ENCODE measurements at regions not wholly inside any gene's neighbourhood (a gene's known extent, or its start where the extent isn't known, plus 50 kb on each side); places are given as distances from the start of the nearest gene placed in this dataset.
"Not testable (repeated sequence)": the region's sequence is repeated elsewhere in the genome, so short reads cannot be mapped to it uniquely, and the experiment has no call there.

DNA sequence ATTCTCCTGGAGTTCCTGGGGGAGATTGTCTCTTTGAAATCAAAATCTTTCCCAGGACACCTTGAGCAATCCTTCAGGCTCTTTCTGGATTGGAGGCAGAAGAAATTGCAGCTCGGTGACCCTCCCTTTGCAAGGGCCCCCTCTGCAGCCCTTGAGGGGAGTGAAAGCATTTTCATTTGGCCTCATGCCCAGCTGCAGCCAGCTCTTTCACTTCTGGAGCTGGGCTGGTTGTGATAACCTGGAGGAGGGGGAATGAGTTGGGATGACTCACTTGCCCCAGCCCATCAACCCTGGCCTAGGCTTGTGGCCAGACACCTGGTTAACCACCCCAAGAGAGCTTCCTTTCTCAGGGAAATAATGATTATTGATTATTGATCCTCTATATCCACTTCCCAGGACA is 129.7 kb downstream of the POTEG start:
- DNase-seq; H3K9me3 Mint-ChIP-seq (ENCODE audit: unreplicated experiment); H3K27me3 Mint-ChIP-seq (ENCODE audit: unreplicated experiment); H3K4me1 Mint-ChIP-seq (ENCODE audit: low read depth, unreplicated experiment); H3K27ac Mint-ChIP-seq (ENCODE audit: unreplicated experiment); H3K36me3 Mint-ChIP-seq (ENCODE audit: unreplicated experiment); H3K4me3 Mint-ChIP-seq (ENCODE audit: unreplicated experiment): not testable (repeated sequence)

DNA sequence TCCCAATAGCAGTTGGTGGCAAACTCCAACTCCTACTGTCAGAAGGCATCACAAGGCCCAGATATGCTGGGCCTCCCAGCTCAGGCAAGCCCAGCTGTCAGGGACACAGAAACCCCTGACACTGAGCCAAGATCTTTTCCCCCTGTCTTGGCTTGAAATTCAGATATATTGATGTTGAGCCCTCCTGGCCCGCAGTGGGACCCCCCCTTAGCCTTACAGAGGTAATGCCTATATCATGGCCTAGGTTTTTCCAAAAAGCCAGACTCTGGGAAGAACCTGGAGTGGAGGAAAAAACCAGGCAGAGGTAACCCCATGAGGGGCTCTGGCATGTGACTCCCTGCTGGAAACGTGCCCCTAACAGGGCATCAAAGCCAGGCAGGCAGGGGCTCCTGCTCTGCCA is 129.2 kb downstream of the POTEG start:
- H3K4me3 Mint-ChIP-seq (ENCODE audit: unreplicated experiment); H3K27me3 Mint-ChIP-seq (ENCODE audit: unreplicated experiment); H3K27ac Mint-ChIP-seq (ENCODE audit: unreplicated experiment); H3K4me1 Mint-ChIP-seq (ENCODE audit: low read depth, unreplicated experiment); H3K36me3 Mint-ChIP-seq (ENCODE audit: unreplicated experiment); H3K9me3 Mint-ChIP-seq (ENCODE audit: unreplicated experiment); DNase-seq: not testable (repeated sequence)

DNA sequence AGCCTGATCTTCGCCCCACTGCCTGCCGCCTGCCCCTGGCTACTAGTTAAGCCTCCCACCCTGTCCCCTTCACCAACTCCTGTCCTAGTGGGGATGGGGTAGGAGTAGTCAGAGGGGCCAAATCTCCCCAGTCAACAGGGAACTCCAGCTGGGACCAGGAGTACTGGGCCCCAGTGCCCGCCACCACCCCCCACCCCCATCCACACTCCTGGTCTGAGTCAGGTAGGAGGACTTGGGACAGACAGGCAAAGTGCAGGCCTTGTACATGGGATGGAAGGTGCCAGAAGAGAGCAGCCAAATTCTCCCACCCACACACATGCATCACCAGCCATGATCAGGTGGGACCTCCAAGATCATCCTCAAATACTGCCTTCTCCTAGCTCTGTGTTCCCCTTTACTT is 128.4 kb downstream of the POTEG start:
- H3K27me3 Mint-ChIP-seq (ENCODE audit: unreplicated experiment); H3K4me1 Mint-ChIP-seq (ENCODE audit: low read depth, unreplicated experiment); H3K27ac Mint-ChIP-seq (ENCODE audit: unreplicated experiment); DNase-seq; H3K36me3 Mint-ChIP-seq (ENCODE audit: unreplicated experiment); H3K9me3 Mint-ChIP-seq (ENCODE audit: unreplicated experiment); H3K4me3 Mint-ChIP-seq (ENCODE audit: unreplicated experiment): not testable (repeated sequence)

DNA sequence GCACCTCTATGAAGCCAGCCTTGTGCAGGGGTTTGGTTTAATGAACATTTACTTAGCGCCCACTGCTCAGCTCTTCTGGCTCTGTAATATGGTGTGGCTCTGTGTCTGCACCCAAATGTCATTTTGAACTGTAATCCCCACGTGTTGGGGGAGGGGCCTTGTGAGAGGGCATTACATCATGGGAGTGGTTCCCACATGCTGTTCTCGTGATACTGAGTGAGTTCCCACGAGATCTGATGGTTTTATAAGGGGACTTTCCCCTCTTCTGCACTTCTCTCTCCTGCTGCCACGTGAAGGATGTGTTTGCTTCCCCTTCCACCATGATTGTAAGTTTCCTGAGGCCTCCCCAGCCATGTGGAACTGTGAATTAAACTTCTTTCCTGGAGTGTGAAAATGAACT is 127.7 kb downstream of the POTEG start:
- H3K27ac Mint-ChIP-seq (ENCODE audit: unreplicated experiment); H3K36me3 Mint-ChIP-seq (ENCODE audit: unreplicated experiment); DNase-seq; H3K4me3 Mint-ChIP-seq (ENCODE audit: unreplicated experiment); H3K4me1 Mint-ChIP-seq (ENCODE audit: low read depth, unreplicated experiment); H3K27me3 Mint-ChIP-seq (ENCODE audit: unreplicated experiment); H3K9me3 Mint-ChIP-seq (ENCODE audit: unreplicated experiment): not testable (repeated sequence)

DNA sequence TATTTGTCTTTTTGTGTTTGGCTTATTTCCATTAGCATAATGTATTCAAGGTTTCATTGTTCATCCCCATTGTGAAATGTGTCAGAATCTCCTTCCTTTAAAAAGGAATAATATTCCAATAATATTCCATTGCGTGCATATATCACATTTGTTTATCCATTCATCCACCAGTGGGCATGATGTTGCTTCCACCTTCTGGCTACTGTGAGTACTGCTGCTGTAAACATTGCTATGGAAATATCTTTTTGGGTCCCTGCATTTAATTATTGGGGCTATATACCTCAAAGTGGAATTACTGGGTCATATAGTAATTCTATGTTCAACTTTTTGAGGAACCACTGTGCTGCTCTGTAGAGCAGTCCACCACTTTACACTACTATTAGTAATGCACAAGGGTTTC is 123.1 kb downstream of the POTEG start:
- not testable (repeated sequence) for H3K4me1 Mint-ChIP-seq (ENCODE audit: low read depth, unreplicated experiment); H3K9me3 Mint-ChIP-seq (ENCODE audit: unreplicated experiment); H3K4me3 Mint-ChIP-seq (ENCODE audit: unreplicated experiment); H3K27me3 Mint-ChIP-seq (ENCODE audit: unreplicated experiment); DNase-seq; H3K36me3 Mint-ChIP-seq (ENCODE audit: unreplicated experiment); H3K27ac Mint-ChIP-seq (ENCODE audit: unreplicated experiment)

DNA sequence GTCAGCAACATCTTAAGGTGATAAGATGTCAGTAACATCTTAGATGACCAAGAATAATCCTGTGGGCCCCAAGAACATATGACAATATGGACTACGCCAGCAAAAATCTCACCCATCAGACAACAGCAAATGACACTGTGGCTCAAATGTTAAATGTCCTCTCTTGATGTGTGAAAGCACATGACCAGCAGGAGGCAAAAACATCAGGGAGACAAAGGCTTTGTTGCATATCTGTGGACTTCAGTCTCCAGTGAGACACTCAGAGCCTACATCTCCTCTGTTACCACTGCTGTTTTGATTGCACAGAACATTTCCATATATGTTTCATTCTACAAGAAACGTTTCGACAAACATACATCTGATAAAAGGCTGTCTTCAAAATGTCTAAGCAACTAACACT is 103.5 kb downstream of the POTEG start:
- H3K9me3 Mint-ChIP-seq (ENCODE audit: unreplicated experiment); H3K27me3 Mint-ChIP-seq (ENCODE audit: unreplicated experiment); H3K4me1 Mint-ChIP-seq (ENCODE audit: low read depth, unreplicated experiment); DNase-seq; H3K27ac Mint-ChIP-seq (ENCODE audit: unreplicated experiment); H3K4me3 Mint-ChIP-seq (ENCODE audit: unreplicated experiment); H3K36me3 Mint-ChIP-seq (ENCODE audit: unreplicated experiment): not testable (repeated sequence)

DNA sequence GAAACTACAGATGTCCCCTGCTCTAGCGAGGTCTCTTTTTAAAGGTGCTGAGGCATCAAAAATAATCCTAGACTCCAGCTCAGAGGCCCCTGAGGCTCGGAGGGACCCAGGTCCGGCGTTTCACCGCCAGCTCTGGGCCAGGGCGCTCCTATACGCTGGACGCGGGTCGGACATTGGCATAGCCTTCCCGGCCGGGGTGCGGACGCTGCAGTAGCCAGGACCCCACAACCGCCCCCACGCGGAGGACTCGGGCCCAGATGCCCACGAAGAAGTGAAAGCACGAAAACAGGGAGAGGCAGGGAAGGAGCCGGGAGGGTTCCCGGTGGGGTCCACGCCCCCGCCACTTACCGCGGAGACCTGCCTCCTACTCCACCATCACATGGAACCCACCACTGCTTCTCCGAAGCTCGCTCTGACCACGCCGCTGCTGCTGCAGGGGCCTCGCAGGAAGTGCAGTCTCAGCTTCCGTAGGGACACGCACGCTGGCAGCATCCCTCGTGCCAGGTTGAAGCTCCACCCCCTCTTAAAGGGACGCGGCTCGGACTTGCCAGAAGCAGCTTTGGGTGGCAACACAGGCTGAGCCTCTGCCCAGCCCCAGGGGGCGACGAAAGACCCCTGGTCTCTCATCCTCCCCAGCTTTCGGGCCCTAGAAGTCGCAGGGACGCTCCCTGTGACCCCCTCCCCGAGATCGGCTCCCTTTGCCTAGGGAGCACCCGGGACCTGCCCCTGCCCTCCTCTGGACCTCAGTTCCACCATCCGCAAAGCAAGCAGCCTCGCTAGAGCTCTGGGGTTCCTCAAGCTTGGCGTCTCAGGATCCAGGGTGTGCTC is 96.7 kb downstream of the POTEG start:
- not testable (repeated sequence) for DNase-seq; H3K36me3 Mint-ChIP-seq (ENCODE audit: unreplicated experiment); H3K27me3 Mint-ChIP-seq (ENCODE audit: unreplicated experiment); H3K4me3 Mint-ChIP-seq (ENCODE audit: unreplicated experiment); H3K4me1 Mint-ChIP-seq (ENCODE audit: low read depth, unreplicated experiment); H3K27ac Mint-ChIP-seq (ENCODE audit: unreplicated experiment); H3K9me3 Mint-ChIP-seq (ENCODE audit: unreplicated experiment)

DNA sequence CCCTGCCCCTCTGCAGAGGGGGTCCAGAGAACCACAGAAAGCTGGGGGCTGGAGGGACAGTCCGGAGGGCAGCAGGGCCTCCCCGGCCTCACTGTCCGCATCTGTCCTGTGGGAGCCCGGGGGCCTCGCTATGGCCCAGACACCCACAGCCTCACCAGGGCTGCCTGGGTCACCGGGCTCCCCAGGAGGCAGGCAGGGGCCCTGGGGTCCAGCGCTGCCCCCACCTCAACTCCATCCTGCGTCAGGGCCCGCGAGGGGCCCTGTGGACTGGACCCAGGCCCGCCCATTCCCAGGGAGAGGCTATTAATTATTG is 96.1 kb downstream of the POTEG start:
- H3K4me1 Mint-ChIP-seq (ENCODE audit: low read depth, unreplicated experiment); H3K9me3 Mint-ChIP-seq (ENCODE audit: unreplicated experiment); H3K4me3 Mint-ChIP-seq (ENCODE audit: unreplicated experiment); H3K27ac Mint-ChIP-seq (ENCODE audit: unreplicated experiment); DNase-seq; H3K36me3 Mint-ChIP-seq (ENCODE audit: unreplicated experiment); H3K27me3 Mint-ChIP-seq (ENCODE audit: unreplicated experiment): not testable (repeated sequence)

DNA sequence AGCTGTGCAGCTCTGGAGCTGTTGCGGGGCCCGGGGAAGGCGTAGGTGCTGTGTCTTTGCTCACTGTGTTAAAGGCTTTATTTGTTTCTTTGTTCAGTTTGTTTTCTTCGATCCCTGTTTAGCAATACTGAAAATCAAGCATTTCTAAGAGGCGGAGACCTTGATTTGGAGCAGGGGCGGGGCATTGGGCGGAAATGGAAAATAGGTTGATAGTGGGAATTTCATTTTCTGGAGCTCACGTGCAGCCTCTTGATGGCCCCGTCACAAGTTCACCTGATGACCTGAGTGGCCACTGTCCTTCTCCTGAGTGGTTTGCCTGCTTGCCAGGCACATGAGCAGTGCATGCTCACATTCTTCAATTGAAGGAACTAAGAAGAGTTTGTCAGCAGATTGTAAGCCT is 93.2 kb downstream of the POTEG start:
- DNase-seq; H3K4me1 Mint-ChIP-seq (ENCODE audit: low read depth, unreplicated experiment); H3K27ac Mint-ChIP-seq (ENCODE audit: unreplicated experiment); H3K4me3 Mint-ChIP-seq (ENCODE audit: unreplicated experiment); H3K36me3 Mint-ChIP-seq (ENCODE audit: unreplicated experiment); H3K9me3 Mint-ChIP-seq (ENCODE audit: unreplicated experiment); H3K27me3 Mint-ChIP-seq (ENCODE audit: unreplicated experiment): not testable (repeated sequence)

DNA sequence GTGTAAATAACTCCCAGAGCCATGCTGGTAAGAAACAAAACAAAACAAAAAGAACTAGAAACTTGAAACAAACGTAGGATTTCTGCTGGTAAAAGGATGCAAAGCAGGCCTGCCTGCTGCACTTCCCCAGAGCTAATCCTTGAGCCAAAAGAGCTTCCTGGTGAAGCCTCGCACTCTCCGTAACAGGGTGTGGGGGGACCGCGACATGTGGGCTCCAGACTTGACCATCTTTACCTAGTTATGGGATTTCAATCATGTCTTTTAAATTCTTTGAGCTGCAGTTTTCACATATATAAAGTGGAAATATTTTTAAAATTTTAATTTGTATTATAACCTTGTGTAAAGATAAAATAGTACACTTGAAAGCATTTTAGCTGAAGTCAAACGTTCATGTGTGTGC is 92.5 kb downstream of the POTEG start:
- H3K27ac Mint-ChIP-seq (ENCODE audit: unreplicated experiment); H3K36me3 Mint-ChIP-seq (ENCODE audit: unreplicated experiment); H3K9me3 Mint-ChIP-seq (ENCODE audit: unreplicated experiment); DNase-seq; H3K4me1 Mint-ChIP-seq (ENCODE audit: low read depth, unreplicated experiment); H3K4me3 Mint-ChIP-seq (ENCODE audit: unreplicated experiment); H3K27me3 Mint-ChIP-seq (ENCODE audit: unreplicated experiment): not testable (repeated sequence)

DNA sequence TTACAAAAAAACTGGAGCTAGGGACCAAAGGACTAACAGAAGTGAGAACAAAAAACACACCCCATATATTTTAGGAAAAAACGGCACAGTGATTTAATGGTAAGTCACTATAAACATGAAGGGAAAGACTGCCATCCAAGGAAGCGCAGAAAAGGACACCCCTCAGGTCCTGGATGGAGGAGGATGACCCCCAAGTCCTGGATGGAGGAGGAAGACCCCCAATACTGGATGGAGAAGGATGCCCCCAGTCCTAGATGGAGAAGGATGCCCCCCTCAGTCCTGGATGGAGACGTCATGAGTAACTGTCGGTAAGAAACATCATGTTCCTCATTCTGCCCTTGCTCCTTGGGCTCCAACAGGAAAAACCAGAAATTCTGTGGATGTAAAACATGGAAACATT is 89.9 kb downstream of the POTEG start:
- not testable (repeated sequence) for H3K27ac Mint-ChIP-seq (ENCODE audit: unreplicated experiment); H3K27me3 Mint-ChIP-seq (ENCODE audit: unreplicated experiment); DNase-seq

DNA sequence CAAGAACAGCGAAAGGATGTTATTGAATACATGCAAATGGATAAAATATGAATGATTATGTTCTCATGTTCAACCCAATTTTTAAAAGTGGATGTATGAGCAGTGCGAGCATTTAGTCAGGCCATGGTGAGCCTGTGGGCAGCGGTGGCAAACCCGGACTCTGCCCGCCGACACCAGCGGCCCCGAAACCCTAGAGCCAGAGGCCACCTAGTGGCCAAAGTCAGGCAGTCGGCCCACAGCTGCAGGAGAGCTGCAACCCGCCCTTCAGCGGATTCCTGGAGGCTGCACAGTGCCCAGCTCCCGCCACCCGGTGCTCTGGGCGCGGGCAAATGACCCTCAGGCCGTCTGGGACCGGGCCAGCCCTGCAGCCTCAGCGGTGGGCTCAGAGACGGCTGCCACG is 89.5 kb downstream of the POTEG start:
- H3K27ac Mint-ChIP-seq (ENCODE audit: unreplicated experiment); H3K4me3 Mint-ChIP-seq (ENCODE audit: unreplicated experiment); DNase-seq; H3K27me3 Mint-ChIP-seq (ENCODE audit: unreplicated experiment); H3K36me3 Mint-ChIP-seq (ENCODE audit: unreplicated experiment); H3K4me1 Mint-ChIP-seq (ENCODE audit: low read depth, unreplicated experiment); H3K9me3 Mint-ChIP-seq (ENCODE audit: unreplicated experiment): not testable (repeated sequence)

More for the DNA sequence above, 89.9 kb downstream of the POTEG start:
- not testable (repeated sequence) for H3K9me3 Mint-ChIP-seq (ENCODE audit: unreplicated experiment); H3K36me3 Mint-ChIP-seq (ENCODE audit: unreplicated experiment); H3K4me1 Mint-ChIP-seq (ENCODE audit: low read depth, unreplicated experiment); H3K4me3 Mint-ChIP-seq (ENCODE audit: unreplicated experiment)

DNA sequence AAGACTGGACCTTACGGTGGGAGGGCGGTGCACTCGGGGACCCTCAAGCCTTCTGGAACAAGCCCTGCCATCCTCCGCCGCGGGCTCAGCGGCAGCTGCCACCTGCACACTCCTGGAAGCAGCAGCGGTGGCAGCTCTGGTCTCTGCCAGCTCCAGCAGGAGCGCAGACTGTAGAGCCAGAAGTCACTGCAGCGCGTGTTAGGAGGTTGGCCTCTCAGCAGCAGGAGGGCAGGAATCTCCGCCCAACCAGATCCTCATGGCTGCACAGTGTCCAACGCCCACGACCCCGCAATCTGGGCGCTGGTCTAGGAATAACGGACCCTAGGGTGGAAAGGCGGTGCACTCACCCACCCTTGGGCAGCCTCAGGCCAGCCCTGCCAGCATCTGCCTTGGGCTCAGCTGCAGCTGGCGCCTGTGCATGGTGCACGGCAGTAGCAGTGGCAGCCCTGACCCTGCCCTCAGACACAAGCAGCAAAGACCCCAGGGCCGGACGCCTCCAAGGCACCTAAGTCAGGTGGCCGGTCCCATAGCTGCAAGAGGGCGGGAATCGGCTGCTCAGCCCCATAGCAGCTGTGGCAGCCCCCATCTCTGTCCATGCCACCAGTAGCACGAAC is 88.7 kb downstream of the POTEG start:
- not testable (repeated sequence) for H3K4me3 Mint-ChIP-seq (ENCODE audit: unreplicated experiment); H3K36me3 Mint-ChIP-seq (ENCODE audit: unreplicated experiment); H3K4me1 Mint-ChIP-seq (ENCODE audit: low read depth, unreplicated experiment); DNase-seq; H3K9me3 Mint-ChIP-seq (ENCODE audit: unreplicated experiment); H3K27me3 Mint-ChIP-seq (ENCODE audit: unreplicated experiment); H3K27ac Mint-ChIP-seq (ENCODE audit: unreplicated experiment)
